GM23338 (cell line): ENCODE measurements at regions not wholly inside any gene's neighbourhood (a gene's known extent, or its start where the extent isn't known, plus 50 kb on each side); places are given as distances from the start of the nearest gene placed in this dataset.

ENCODE experiments used
- ATAC-seq: fragments of 200-7000 bp; cut with Tn5 transposase; 3 replicates; pipeline ENCODE4 v1.9.1; 2020
- DNase-seq: peaks from one replicate; pipeline ENCODE4 v3.0.0-alpha.2; 2015; ENCODE audit warnings: low spot score
- H2AFZ ChIP-seq: fragments of 200-600 bp; sonication (generic); 2 replicates; pipeline ENCODE4 v1.8.0; 2016; ENCODE audit warnings: antibody characterized with exemption, mild to moderate bottlenecking, moderate library complexity
- H3F3A ChIP-seq: fragments of 200-600 bp; sonication (generic); replicated peaks from 2 replicates; pipeline ENCODE4 v1.8.0; 2017; ENCODE audit warnings: antibody characterized with exemption, mixed run types, low read depth
- H3K27ac ChIP-seq: fragments of 200-600 bp; sonication (generic); 2 replicates; pipeline ENCODE4 v1.6.1; 2016; ENCODE audit warnings: low read depth
- H3K27me3 ChIP-seq: fragments of 200-600 bp; sonication (generic); 2 replicates; pipeline ENCODE4 v1.8.0; 2016; ENCODE audit warnings: mild to moderate bottlenecking, mixed run types, moderate library complexity; ENCODE audit not compliant: insufficient read depth
- H3K36me3 ChIP-seq: fragments of 200-600 bp; sonication (generic); 2 replicates; pipeline ENCODE4 v1.8.0; 2016; ENCODE audit warnings: mild to moderate bottlenecking; ENCODE audit not compliant: insufficient read depth
- H3K4me1 ChIP-seq: fragments of 200-600 bp; sonication (generic); 2 replicates; pipeline ENCODE4 v1.8.0; 2016; ENCODE audit warnings: mild to moderate bottlenecking, moderate library complexity; ENCODE audit not compliant: insufficient read depth
- H3K4me2 ChIP-seq: fragments of 200-600 bp; sonication (generic); 2 replicates; pipeline ENCODE4 v1.7.1; 2017; ENCODE audit warnings: mixed run types
- H3K4me3 ChIP-seq: fragments of 200-600 bp; sonication (generic); 2 replicates; pipeline ENCODE4 v1.6.1; 2016; ENCODE audit warnings: mixed run types
- H3K79me2 ChIP-seq: fragments of 200-600 bp; sonication (generic); replicated peaks from 2 replicates; pipeline ENCODE4 v1.8.0; 2017; ENCODE audit warnings: mild to moderate bottlenecking; ENCODE audit not compliant: insufficient read depth
- H3K9me2 ChIP-seq: fragments of 200-600 bp; sonication (generic); 2 replicates; pipeline ENCODE4 v1.8.0; 2017; ENCODE audit not compliant: insufficient read depth
- H4K20me1 ChIP-seq: fragments of 200-600 bp; sonication (generic); replicated peaks from 2 replicates; pipeline ENCODE4 v1.8.0; 2017; ENCODE audit warnings: mild to moderate bottlenecking; ENCODE audit not compliant: insufficient read depth
- H3K27ac Mint-ChIP-seq: 2 replicates; pipeline ENCODE4 v1.8.0; 2020; ENCODE audit warnings: inconsistent platforms, mild to moderate bottlenecking, moderate library complexity, mixed read lengths
- H3K27me3 Mint-ChIP-seq: 3 replicates; pipeline ENCODE4 v1.8.0; 2022; ENCODE audit warnings: low read depth, mild to moderate bottlenecking, moderate library complexity, mixed read lengths, inconsistent platforms; ENCODE audit not compliant: insufficient read depth, poor library complexity
- H3K36me3 Mint-ChIP-seq: 3 replicates; pipeline ENCODE4 v1.8.0; 2021; ENCODE audit warnings: low read depth, mild to moderate bottlenecking, inconsistent platforms, moderate library complexity, mixed read lengths
- H3K4me1 Mint-ChIP-seq: 3 replicates; pipeline ENCODE4 v1.8.0; 2020; ENCODE audit warnings: mild to moderate bottlenecking, inconsistent platforms, mixed read lengths
- H3K4me3 Mint-ChIP-seq: 3 replicates; pipeline ENCODE4 v1.8.0; 2021; ENCODE audit warnings: moderate library complexity, mild to moderate bottlenecking, inconsistent platforms, mixed read lengths
- H3K9me3 Mint-ChIP-seq: 3 replicates; pipeline ENCODE4 v1.8.0; 2020; ENCODE audit warnings: moderate library complexity, mild to moderate bottlenecking, inconsistent platforms, mixed read lengths
- CREB1 ChIP-seq: fragments of 250-450 bp; sonication (Bioruptor Pico); IDR thresholded peaks from 2 replicates; pipeline ENCODE4 v1.5.0; 2020; ENCODE audit warnings: low read depth, mild to moderate bottlenecking, moderate library complexity
- CTCF ChIP-seq, 2 experiments: fragments of 200-600 bp in 1 of 2; sonication (generic) in 1 of 2; conservative IDR thresholded peaks; 2 replicates each; pipeline versions ENCODE4 v1.5.1 to v1.6.1; 2016 to 2017; ENCODE audit warnings: antibody characterized with exemption in 2 of 2, low read depth in 2 of 2, mild to moderate bottlenecking in 2 of 2, moderate library complexity in 1 of 2
- ETS1 ChIP-seq: IDR thresholded peaks from 2 replicates; pipeline ENCODE4 v1.6.1; 2016; ENCODE audit warnings: antibody characterized with exemption
- EZH2 ChIP-seq: fragments of 200-600 bp; sonication (generic); IDR thresholded peaks from one replicate; pipeline ENCODE4 v1.8.0; 2017; ENCODE audit warnings: antibody characterized with exemption, mild to moderate bottlenecking, low read depth; ENCODE audit not compliant: unreplicated experiment
- EZH2phosphoT487 ChIP-seq: fragments of 200-600 bp; sonication (generic); IDR thresholded peaks from one replicate; pipeline ENCODE4 v1.8.1; 2018; ENCODE audit warnings: antibody characterized with exemption; ENCODE audit not compliant: unreplicated experiment
- JUNB ChIP-seq: IDR thresholded peaks from one replicate; pipeline ENCODE4 v1.6.1; 2016; ENCODE audit warnings: antibody characterized with exemption; ENCODE audit not compliant: unreplicated experiment
- NANOG ChIP-seq: IDR thresholded peaks from 2 replicates; pipeline ENCODE4 v1.6.1; 2016; ENCODE audit warnings: antibody characterized with exemption, borderline replicate concordance
- POLR2AphosphoS5 ChIP-seq: IDR thresholded peaks from 2 replicates; pipeline ENCODE4 v1.6.1; 2016; ENCODE audit warnings: antibody characterized with exemption, low read depth
- REST ChIP-seq: IDR thresholded peaks from one replicate; pipeline ENCODE4 v1.6.1; 2018; ENCODE audit warnings: antibody characterized with exemption; ENCODE audit not compliant: unreplicated experiment
- STAT1 ChIP-seq: IDR thresholded peaks from one replicate; pipeline ENCODE4 v1.6.1; 2016; ENCODE audit warnings: antibody characterized with exemption; ENCODE audit not compliant: unreplicated experiment
- ZNF114 ChIP-seq: fragments of 250-450 bp; sonication (Bioruptor Pico); IDR thresholded peaks from 2 replicates; pipeline ENCODE4 v1.5.0; 2020; ENCODE audit warnings: mild to moderate bottlenecking, moderate library complexity
- ZNF331 ChIP-seq: fragments of 250-450 bp; sonication (Bioruptor Pico); IDR thresholded peaks from 2 replicates; pipeline ENCODE4 v1.5.0; 2020; ENCODE audit warnings: low read depth, mild to moderate bottlenecking, moderate library complexity
- ZNF462 ChIP-seq: fragments of 250-450 bp; sonication (Bioruptor Pico); IDR thresholded peaks from 2 replicates; pipeline ENCODE4 v1.5.0; 2020; ENCODE audit warnings: mild to moderate bottlenecking, moderate library complexity

GRCh38 chr15:47639042-47639441, 78.3 kb upstream of the SEMA6D start:
- Histone ChIP-seq H3K79me2 (no peaks in the 10 kb centered on the region), H3K27me3 (no peaks in the 10 kb centered on the region), H3K9me2 (0 out of 2 replicates have a peak, but pooled peaks cover 7% of the 10 kb centered on the region), H3K27ac (no peak overlapping the region), H3K4me3 (no peak overlapping the region), H3K4me1 (no peaks in the 10 kb centered on the region), H2AFZ (peak overlapping the region; percentile 78), H3K36me3 (no peaks in the 10 kb centered on the region), H4K20me1 (no peaks in the 10 kb centered on the region), H3F3A (no peaks in the 10 kb centered on the region), H3K4me2 (no peak overlapping the region)
- no peaks in the 10 kb centered on the region; the same call in 1 of the 3 replicates for H3K4me1 Mint-ChIP-seq
- no peaks in the 10 kb centered on the region for H3K9me3 Mint-ChIP-seq
- H3K27me3 Mint-ChIP-seq, result peaks cover 4% of the 10 kb centered on the region
- H3K4me3 Mint-ChIP-seq, result no peak overlapping the region
- no peak overlapping the region for H3K27ac Mint-ChIP-seq
- TF ChIP-seq REST (no peak), STAT1 (no peak), ZNF462 (CRISPR knock-in tag) (no peak), POLR2AphosphoS5 (no peak), EZH2 (no peak), ZNF114 (CRISPR knock-in tag) (no peak), JUNB (no peak), CREB1 (CRISPR knock-in tag) (no peak), ZNF331 (CRISPR knock-in tag) (no peak), NANOG (no peak), CTCF (conservative IDR thresholded peaks at IDR 0.05; ENCODE audit: low read depth in 2 of 2) (no peak), ETS1 (no peak), EZH2phosphoT487 (no peak)
- ATAC-seq (no peak), DNase-seq (no peak)
- H3K36me3 Mint-ChIP-seq, result no peaks in the 10 kb centered on the region
